Activated CD8-positive, alpha-beta memory T cell treated with anti-CD3 and anti-CD28 coated beads, Interleukin-2, amount 50 U/mL, for 4 hours (primary cell): ENCODE measurements at regions not wholly inside any gene's neighbourhood (a gene's known extent, or its start where the extent isn't known, plus 50 kb on each side); places are given as distances from the start of the nearest gene placed in this dataset.

ENCODE experiments used
- DNase-seq: peaks from one replicate; pipeline ENCODE4 v3.0.0-alpha.2; 2020

GRCh38 chr12:124406043-124406442 lies 111.2 kb downstream of the RFLNA start:
- no peak for DNase-seq

GRCh38 chr12:124405592-124405991 lies 110.7 kb downstream of the RFLNA start:
- no peak for DNase-seq

GRCh38 chr12:124405151-124405550 lies 110.3 kb downstream of the RFLNA start:
- DNase-seq: no peak

GRCh38 chr12:124404162-124404784 lies 109.4 kb downstream of the RFLNA start:
- no peak for DNase-seq

- DNase-seq: no peak
These were observed 108.4 kb downstream of the RFLNA start for GRCh38 chr12:124403273-124403672.

DNA sequence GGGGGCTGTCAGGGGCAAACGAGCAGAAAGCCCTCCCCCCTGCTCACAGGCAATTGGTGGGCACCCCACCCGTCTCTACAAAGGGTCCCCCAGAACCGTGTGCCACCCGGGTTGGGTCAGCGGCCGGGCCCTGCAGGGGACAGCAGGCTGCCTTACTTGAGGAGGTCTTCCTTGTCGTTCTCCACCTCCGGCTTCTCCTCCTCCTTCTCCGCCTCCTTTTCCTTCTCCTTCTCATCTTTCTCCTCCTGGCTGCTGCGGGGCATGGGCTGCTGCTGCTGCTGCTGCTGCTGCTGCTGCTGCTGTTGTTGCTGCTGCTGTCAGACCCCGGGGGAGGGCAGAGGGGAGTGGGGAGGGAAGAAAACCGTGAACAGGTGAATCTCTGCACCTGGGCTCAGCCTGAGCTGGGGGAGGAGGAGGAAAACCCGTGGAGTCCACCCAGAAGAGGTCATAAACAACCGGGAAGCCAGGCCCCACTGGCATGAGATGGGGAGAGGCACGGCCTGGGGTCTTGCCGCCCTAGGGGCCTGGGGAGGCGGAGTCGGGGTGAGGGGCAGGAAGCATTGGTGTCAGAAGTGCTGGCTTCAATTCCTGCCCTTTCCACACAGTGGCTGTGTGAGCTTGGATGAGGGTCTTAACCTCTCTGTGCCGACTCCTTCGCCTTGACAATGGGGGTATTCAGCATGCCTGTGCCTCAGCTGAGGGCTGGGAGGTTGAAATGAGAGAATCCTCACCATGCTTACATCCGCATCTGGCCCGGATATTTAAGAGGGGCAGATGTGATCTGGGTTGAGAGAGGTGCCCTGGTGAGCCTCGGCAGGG lies 107.6 kb downstream of the RFLNA start:
- no peak for DNase-seq

GRCh38 chr12:124401704-124402221 lies 106.9 kb downstream of the RFLNA start:
- no peak for DNase-seq

DNA sequence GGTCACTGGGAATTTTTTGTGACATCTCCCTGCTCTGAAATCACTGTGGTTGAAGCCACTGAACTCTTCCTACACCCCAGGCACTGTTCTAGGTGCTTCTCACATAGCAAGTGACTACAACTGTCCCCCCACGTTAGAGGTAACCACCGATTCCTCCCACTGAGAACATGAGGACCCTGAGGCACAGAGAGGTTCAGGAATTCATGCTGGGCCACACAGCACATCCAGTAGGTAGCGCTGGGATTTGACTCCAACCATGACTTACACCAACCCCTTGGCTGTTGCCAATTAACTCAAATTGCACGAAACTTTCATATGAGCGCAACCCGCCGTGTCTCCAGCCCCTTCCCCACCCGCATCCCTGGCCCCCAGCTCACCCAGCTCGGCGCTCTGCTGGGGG lies 105.2 kb downstream of the RFLNA start:
- DNase-seq: no peak

- peak; percentile 37 for DNase-seq
These were observed 104.7 kb downstream of the RFLNA start for GRCh38 chr12:124399622-124400021.

DNA sequence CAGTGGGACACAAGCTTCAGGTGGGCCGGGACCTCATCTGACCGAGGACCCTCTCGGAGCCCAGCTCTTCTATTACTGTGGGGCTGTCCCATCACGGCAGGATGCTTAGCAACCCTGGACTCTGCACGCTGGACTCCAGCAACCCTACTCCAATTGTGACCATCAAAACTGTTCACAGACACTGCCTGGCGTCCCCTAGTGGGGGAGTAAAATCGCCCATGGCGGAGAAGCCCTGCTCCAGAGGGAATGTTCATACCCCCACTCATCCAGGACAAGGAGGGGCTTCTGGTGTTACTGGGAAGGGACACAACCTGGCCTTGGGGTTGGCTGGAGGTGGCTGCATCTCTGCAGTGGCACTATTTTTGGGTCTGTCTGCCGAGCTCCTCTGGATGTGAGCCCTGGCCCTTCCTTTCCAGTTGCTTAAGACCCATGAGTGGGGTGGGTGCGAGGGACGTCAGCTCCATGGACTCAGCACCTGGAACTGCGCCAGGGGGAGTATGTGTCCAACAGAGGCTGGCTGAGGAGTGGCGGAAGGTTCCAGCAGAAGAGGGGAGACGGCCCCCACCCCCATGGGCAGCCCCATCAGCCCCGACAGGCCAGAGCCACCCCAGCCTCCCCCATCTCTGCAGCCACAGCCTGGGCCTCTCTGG lies 103.8 kb downstream of the RFLNA start:
- DNase-seq: no peak

- DNase-seq: no peak
These were observed 103.1 kb downstream of the RFLNA start for GRCh38 chr12:124397807-124398577.

- no peak for DNase-seq
These were observed 102.4 kb downstream of the RFLNA start for GRCh38 chr12:124397399-124397679.

DNA sequence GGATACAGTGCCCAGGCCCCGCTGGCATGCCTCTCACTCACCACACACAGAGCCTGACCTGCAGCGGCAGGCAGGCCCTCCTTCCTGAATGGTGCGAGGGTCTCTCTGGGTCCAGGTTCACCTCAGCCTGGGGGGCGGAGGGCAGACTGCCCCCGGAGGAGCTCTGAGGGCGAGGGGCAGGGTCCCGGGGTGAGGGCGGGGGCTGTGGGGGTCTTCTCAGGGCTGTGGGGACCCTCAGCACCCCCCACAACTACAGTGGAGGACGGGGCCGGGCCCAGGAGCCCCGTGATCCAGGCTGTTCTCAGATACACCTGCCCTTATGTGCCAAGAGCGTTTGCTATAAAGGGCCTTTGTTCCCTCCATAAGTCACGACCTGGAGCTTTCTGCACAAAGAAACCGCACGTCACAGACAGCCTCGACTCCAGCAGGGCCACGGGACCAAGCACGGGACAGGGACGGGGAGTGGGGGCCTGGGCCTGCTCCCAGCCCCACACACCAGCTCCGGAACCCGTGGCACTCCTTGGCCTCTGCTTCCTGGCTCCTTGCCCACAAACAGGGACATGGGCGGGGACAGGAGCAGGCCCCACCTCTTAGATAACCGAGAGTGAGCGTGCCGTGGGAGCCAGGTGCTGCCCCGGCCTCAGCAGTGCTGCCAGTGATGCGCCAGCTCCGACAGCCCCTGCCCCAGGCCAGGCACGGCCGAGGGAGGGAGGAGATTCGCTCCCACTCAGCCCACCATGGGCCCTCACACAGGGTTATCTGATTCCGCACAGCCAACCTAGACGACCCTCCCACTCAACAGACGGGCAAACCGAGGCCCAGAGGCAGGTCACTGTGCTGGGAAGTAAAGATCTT lies 101.9 kb downstream of the RFLNA start:
- DNase-seq: no peak

- DNase-seq: no peak
These were observed 101.1 kb downstream of the RFLNA start for GRCh38 chr12:124395986-124396385.

GRCh38 chr12:124395284-124395752 lies 100.4 kb downstream of the RFLNA start:
- no peak for DNase-seq

GRCh38 chr12:124394462-124395128 lies 99.7 kb downstream of the RFLNA start:
- DNase-seq: no peak

- DNase-seq: no peak
These were observed 98.9 kb downstream of the RFLNA start for GRCh38 chr12:124393831-124394230.

DNA sequence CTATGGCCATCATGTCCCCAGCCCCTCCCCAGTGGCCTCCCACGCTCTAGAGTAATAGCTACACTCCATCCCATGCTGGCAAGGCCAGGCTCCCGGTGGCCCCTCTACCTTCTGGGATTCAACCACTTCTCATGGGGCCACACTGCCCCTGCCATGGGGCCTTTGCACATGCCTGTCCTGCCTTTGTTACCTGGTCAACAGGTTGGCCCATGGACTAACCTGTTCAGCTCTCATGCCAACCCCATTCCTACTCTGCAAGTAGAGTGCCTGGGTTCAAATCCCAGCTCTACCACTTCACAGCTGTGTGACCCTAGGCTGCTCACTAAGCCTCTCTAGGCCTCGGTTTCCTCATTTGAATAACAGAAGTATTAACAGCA lies 98.5 kb downstream of the RFLNA start:
- no peak for DNase-seq

- DNase-seq: no peak
These were observed 97.9 kb downstream of the RFLNA start for GRCh38 chr12:124392667-124393413.

GRCh38 chr12:124392271-124392666 lies 97.4 kb downstream of the RFLNA start:
- no peak for DNase-seq
